ENCODE measurements at regions not wholly inside any gene's neighbourhood (a gene's known extent, or its start where the extent isn't known, plus 50 kb on each side); places are given as distances from the start of the nearest gene placed in this dataset.

DNA sequence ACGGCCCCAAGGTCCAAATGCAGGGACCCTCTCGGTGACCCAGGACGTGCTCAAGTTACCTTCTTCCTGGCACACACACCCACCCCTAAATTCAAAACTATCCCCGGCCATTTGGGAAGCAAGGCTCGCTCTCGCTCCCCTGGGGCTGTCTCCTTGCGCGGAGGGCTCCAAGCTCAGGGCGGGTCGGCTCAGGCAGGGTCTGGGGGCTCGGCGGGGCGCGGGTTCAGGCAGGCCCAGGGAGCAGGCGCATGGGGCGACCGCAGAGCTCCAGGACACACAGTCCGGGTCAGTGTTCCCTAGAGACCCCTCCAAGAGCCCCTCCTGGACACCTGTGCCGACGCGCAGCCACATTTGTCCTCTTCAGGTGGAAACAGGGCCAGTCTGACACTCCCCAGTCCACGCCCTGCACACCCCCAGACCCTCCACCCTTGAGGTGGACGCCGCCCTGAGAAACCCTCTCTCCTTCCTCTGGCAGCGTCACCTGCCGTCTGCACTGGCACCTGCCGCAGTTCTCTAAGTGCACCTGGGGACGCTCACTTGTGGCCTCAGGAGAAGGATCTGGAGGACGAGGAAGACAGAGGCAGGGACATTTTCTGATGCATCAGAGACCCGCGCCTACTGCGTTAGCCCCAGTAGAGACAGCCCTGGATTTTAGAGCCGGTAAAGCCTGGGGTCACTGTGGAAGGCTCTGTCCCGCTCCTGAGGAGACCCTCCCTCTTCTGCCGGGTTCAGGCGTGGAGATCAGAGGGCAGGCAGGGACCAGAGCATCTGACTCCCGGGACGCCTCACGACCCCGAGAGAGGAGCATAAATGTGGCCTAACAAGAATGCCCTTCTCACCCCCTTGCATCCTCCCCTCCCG lies 138.8 kb downstream of the TWIST2 start:
- no peaks in the 10 kb centered on the region for H3K36me3 ChIP-seq (ENCODE audit: control insufficient read depth, insufficient read depth, low read length)
- no peak overlapping the region for H3K4me3 ChIP-seq (ENCODE audit: low read depth, low read length)
- peaks cover 2% of the 10 kb centered on the region for H3K27me3 ChIP-seq (ENCODE audit: control insufficient read depth, insufficient read depth, low read length)
- DNase-seq (ENCODE audit: low read depth), result no peak
- TF ChIP-seq, protein P1, sequence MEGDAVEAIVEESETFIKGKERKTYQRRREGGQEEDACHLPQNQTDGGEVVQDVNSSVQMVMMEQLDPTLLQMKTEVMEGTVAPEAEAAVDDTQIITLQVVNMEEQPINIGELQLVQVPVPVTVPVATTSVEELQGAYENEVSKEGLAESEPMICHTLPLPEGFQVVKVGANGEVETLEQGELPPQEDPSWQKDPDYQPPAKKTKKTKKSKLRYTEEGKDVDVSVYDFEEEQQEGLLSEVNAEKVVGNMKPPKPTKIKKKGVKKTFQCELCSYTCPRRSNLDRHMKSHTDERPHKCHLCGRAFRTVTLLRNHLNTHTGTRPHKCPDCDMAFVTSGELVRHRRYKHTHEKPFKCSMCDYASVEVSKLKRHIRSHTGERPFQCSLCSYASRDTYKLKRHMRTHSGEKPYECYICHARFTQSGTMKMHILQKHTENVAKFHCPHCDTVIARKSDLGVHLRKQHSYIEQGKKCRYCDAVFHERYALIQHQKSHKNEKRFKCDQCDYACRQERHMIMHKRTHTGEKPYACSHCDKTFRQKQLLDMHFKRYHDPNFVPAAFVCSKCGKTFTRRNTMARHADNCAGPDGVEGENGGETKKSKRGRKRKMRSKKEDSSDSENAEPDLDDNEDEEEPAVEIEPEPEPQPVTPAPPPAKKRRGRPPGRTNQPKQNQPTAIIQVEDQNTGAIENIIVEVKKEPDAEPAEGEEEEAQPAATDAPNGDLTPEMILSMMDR (IDR thresholded peaks at IDR 0.05; ENCODE audit: insufficient read depth, low read length, poor library complexity, severe bottlenecking), result no peak

- TF ChIP-seq, protein P1 (IDR thresholded peaks at IDR 0.05; ENCODE audit: insufficient read depth, low read length, poor library complexity, severe bottlenecking), result no peak
- H3K36me3 ChIP-seq (ENCODE audit: control insufficient read depth, insufficient read depth, low read length), result no peaks in the 10 kb centered on the region
- DNase-seq (ENCODE audit: low read depth), result no peak
- H3K27me3 ChIP-seq (ENCODE audit: control insufficient read depth, insufficient read depth, low read length), result peaks cover 2% of the 10 kb centered on the region
- no peak overlapping the region for H3K4me3 ChIP-seq (ENCODE audit: low read depth, low read length)
These were observed 139.6 kb downstream of the TWIST2 start for GRCh38 chr2:238987352-238987981.

GRCh38 chr2:238988105-238988504 lies 140.2 kb downstream of the TWIST2 start:
- H3K36me3 ChIP-seq (ENCODE audit: control insufficient read depth, insufficient read depth, low read length), result no peaks in the 10 kb centered on the region
- no peak for DNase-seq (ENCODE audit: low read depth)
- no peak overlapping the region for H3K4me3 ChIP-seq (ENCODE audit: low read depth, low read length)
- peaks cover 2% of the 10 kb centered on the region for H3K27me3 ChIP-seq (ENCODE audit: control insufficient read depth, insufficient read depth, low read length)
- TF ChIP-seq, protein P1 (IDR thresholded peaks at IDR 0.05; ENCODE audit: insufficient read depth, low read length, poor library complexity, severe bottlenecking), result no peak

DNA sequence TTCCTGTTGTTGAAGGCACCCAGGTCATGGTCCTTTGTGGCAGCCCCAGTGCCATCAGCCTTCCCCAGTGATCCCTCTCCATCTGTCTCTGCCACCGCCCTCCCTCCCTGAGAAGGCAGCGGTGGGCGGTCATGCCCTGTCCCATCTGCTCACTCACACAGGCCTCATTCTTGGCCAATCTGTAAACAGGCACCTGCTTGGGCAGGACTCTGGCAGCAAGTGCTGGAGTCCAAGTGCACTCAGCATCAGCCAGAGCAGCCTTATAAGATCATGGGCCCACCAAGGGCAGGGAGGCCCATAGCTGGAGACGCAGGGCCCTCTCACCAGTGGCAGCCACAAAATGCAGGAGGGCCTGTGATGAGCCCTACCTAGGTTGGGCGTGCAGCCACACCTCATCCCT lies 140.9 kb downstream of the TWIST2 start:
- no peak overlapping the region for H3K4me3 ChIP-seq (ENCODE audit: low read depth, low read length)
- peaks cover 2% of the 10 kb centered on the region for H3K27me3 ChIP-seq (ENCODE audit: control insufficient read depth, insufficient read depth, low read length)
- no peaks in the 10 kb centered on the region for H3K36me3 ChIP-seq (ENCODE audit: control insufficient read depth, insufficient read depth, low read length)
- TF ChIP-seq, protein P1 (IDR thresholded peaks at IDR 0.05; ENCODE audit: insufficient read depth, low read length, poor library complexity, severe bottlenecking), result no peak
- DNase-seq (ENCODE audit: low read depth), result no peak

DNA sequence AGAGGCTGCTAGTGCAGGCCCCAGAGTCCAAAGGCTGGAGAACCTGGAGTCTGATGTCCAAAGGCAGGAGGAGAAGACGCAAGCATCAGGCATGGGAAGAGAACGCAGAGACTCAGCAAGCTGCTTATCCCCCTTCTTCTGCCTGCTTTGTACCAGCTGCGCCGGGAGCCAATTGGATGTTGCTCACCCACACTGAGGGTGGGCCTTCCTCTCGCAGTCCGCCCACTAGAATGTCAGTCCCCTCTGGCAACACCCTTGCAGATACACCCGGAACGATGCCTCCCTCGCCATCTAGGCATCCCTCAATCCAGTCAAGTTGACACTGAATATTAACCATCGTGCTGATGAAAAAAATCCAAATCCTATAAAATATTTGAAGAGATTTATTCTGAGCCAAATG lies 141.6 kb downstream of the TWIST2 start:
- TF ChIP-seq, protein P1 (IDR thresholded peaks at IDR 0.05; ENCODE audit: insufficient read depth, low read length, poor library complexity, severe bottlenecking), result no peak
- no peak overlapping the region for H3K4me3 ChIP-seq (ENCODE audit: low read depth, low read length)
- no peak for DNase-seq (ENCODE audit: low read depth)
- H3K36me3 ChIP-seq (ENCODE audit: control insufficient read depth, insufficient read depth, low read length), result no peaks in the 10 kb centered on the region
- H3K27me3 ChIP-seq (ENCODE audit: control insufficient read depth, insufficient read depth, low read length), result peaks cover 2% of the 10 kb centered on the region

Measured in kidney epithelial cell (primary cell).